GM12878 (cell line): ENCODE measurements at regions not wholly inside any gene's neighbourhood (a gene's known extent, or its start where the extent isn't known, plus 50 kb on each side); places are given as distances from the start of the nearest gene placed in this dataset.

Experiments used
- ATAC-seq: fragments of 200-7000 bp; cut with Tn5 transposase; 3 replicates; pipeline ENCODE4 v1.9.1; 2020; ENCODE audit warnings: mild to moderate bottlenecking, moderate library complexity
- BruUV-seq: library from RNA; stranded (reverse); fragments of 400-500 nt; replicated peaks from 2 replicates; lab custom pipeline; 2021; lab: Mats Ljungman, UMichigan
- CTCF ChIA-PET: fragments of 300-600 bp; sonication (Branson Sonifier 250); formaldehyde crosslinking; extraction: SDS; loops from one replicate; lab custom pipeline; 2021; ENCODE audit warnings: inconsistent platforms; lab: Yijun Ruan, JAX
- POLR2A ChIA-PET: fragments of 350-600 bp; formaldehyde crosslinking; extraction: SDS; loops from one replicate; lab custom pipeline; 2021; ENCODE audit warnings: inconsistent platforms; lab: Charles Lee
- RAD21 ChIA-PET: fragments of 300-600 bp; sonication (Branson Sonifier 250); formaldehyde crosslinking; loops from one replicate; lab custom pipeline; 2023; ENCODE audit warnings: antibody characterized with exemption; ENCODE audit not compliant: unreplicated experiment; lab: Charles Lee
- SMC1A ChIA-PET: fragments of 300-600 bp; sonication (Branson Sonifier 250); formaldehyde crosslinking; loops from one replicate; lab custom pipeline; 2023; ENCODE audit not compliant: unreplicated experiment, uncharacterized antibody; lab: Charles Lee
- DNase-seq: peaks from one replicate; pipeline ENCODE4 v3.0.0-alpha.2; 2011; ENCODE audit warnings: low read depth, low spot score
- FAIRE-seq: peaks from 3 replicates; lab custom pipeline; 2011; peaks lifted over from hg19 to GRCh38; lab: Jason Lieb, UNC
- H2AFZ ChIP-seq: 2 replicates; pipeline ENCODE4 v1.6.0; 2011; ENCODE audit warnings: low read depth, low read length, control low read depth; ENCODE audit not compliant: control insufficient read depth
- H3K27ac ChIP-seq: 2 replicates; pipeline ENCODE4 v1.5.1; 2011; ENCODE audit warnings: control low read depth; ENCODE audit not compliant: control insufficient read depth, insufficient read depth
- H3K27me3 ChIP-seq, 2 experiments: replicated peaks in 1 of 2; 2 replicates each; pipeline versions ENCODE4 v1.6.0 to v1.6.1; 2011; ENCODE audit warnings: low read length in 1 of 2; ENCODE audit not compliant: control insufficient read depth in 2 of 2, insufficient read depth in 2 of 2
- H3K36me3 ChIP-seq, 2 experiments: 2 replicates each; pipeline ENCODE4 v1.5.1; 2011; ENCODE audit warnings: low read length in 1 of 2; ENCODE audit not compliant: control insufficient read depth in 2 of 2, insufficient read depth in 2 of 2
- H3K4me1 ChIP-seq: 2 replicates; pipeline ENCODE4 v1.6.1; 2011; ENCODE audit warnings: mild to moderate bottlenecking, low read length, moderate library complexity, mixed read lengths; ENCODE audit not compliant: control insufficient read depth, insufficient read depth
- H3K4me2 ChIP-seq: 2 replicates; pipeline ENCODE4 v1.6.0; 2011; ENCODE audit warnings: control low read depth; ENCODE audit not compliant: control insufficient read depth, insufficient read depth
- H3K4me3 ChIP-seq: fragments of 200-600 bp; sonication (generic); 2 replicates; pipeline ENCODE4 v1.5.1; 2016
- H3K79me2 ChIP-seq: 2 replicates; pipeline ENCODE4 v1.6.0; 2011; ENCODE audit warnings: low read length; ENCODE audit not compliant: control insufficient read depth, insufficient read depth
- H3K9ac ChIP-seq: 2 replicates; pipeline ENCODE4 v1.8.0; 2011; ENCODE audit warnings: low read length, control low read depth, mixed read lengths; ENCODE audit not compliant: control insufficient read depth, insufficient read depth
- H3K9me3 ChIP-seq: replicated peaks from 3 replicates; pipeline ENCODE4 v1.5.1; 2011; ENCODE audit warnings: mild to moderate bottlenecking, low read length; ENCODE audit not compliant: control insufficient read depth, insufficient read depth
- H4K20me1 ChIP-seq: 2 replicates; pipeline ENCODE4 v1.6.0; 2011; ENCODE audit not compliant: control insufficient read depth, insufficient read depth
- ATF2 ChIP-seq: IDR thresholded peaks from 2 replicates; pipeline ENCODE4 v1.6.1; 2012; ENCODE audit warnings: low read length, inconsistent platforms
- BCLAF1 ChIP-seq: fragments of 450-650 bp; IDR thresholded peaks from 2 replicates; pipeline ENCODE4 v1.6.1; 2017; ENCODE audit warnings: antibody characterized with exemption, mild to moderate bottlenecking, moderate library complexity
- CBX3 ChIP-seq: fragments of 200-600 bp; sonication (generic); IDR thresholded peaks from 2 replicates; pipeline ENCODE4 v1.6.1; 2016; ENCODE audit warnings: low read depth, borderline replicate concordance
- EED ChIP-seq: sonication (generic); IDR thresholded peaks from 2 replicates; pipeline ENCODE4 v1.6.1; 2016; ENCODE audit warnings: antibody characterized with exemption, low read depth
- FOS ChIP-seq: IDR thresholded peaks from 3 replicates; pipeline ENCODE4 v1.6.1; 2011; ENCODE audit warnings: borderline replicate concordance; ENCODE audit not compliant: insufficient read length; ENCODE audit errors: extremely low read depth
- HSF1 ChIP-seq: fragments of 150-350 bp; IDR thresholded peaks from 2 replicates; pipeline ENCODE4 v1.6.1; 2014; ENCODE audit warnings: mild to moderate bottlenecking, low read depth, low read length
- IRF3 ChIP-seq: fragments of 450-650 bp; IDR thresholded peaks from 2 replicates; pipeline ENCODE4 v1.6.1; 2014; ENCODE audit warnings: mild to moderate bottlenecking
- LARP7 ChIP-seq: fragments of 450-650 bp; IDR thresholded peaks from 2 replicates; pipeline ENCODE4 v1.6.1; 2017; ENCODE audit warnings: mild to moderate bottlenecking
- POU2F2 ChIP-seq: IDR thresholded peaks from 3 replicates; pipeline ENCODE4 v1.6.1; 2011; ENCODE audit warnings: low read depth, mild to moderate bottlenecking, low read length, borderline replicate concordance
- RAD21 ChIP-seq: IDR thresholded peaks from 2 replicates; pipeline ENCODE4 v1.6.1; 2011; ENCODE audit warnings: mild to moderate bottlenecking, low read depth, low read length, moderate library complexity; ENCODE audit not compliant: insufficient read depth
- RELA ChIP-seq: fragments of 450-650 bp; IDR thresholded peaks from 2 replicates; pipeline ENCODE4 v1.8.0; 2014; ENCODE audit warnings: borderline replicate concordance; ENCODE audit not compliant: partially characterized antibody
- SIX5 ChIP-seq: IDR thresholded peaks from 2 replicates; pipeline ENCODE4 v1.6.1; 2011; ENCODE audit warnings: mild to moderate bottlenecking, low read depth, low read length, moderate library complexity; ENCODE audit not compliant: severe bottlenecking
- WGBS: methylation state at CpG from one replicate; pipeline ENCODE4 v1.1.6; 2016; ENCODE audit warnings: low lambda C conversion rate; ENCODE audit not compliant: insufficient replicate concordance, insufficient coverage; ENCODE audit errors: missing lambda C conversion rate; 5-methylcytosine and 5-hydroxymethylcytosine counted together
- in situ Hi-C: fragments of 300-500 bp; cut with MboI; formaldehyde crosslinking; loops from 9 replicates; pipeline ENCODE4 v1.14.3; 2018; ENCODE audit warnings: mixed read lengths
- intact Hi-C: fragments of 100-400 bp; cut with micrococcal nuclease; formaldehyde crosslinking; loops from one replicate; pipeline ENCODE4 v1.14.2; 2022; ENCODE audit not compliant: unreplicated experiment

- H3K27ac ChIP-seq: no peak overlapping the region
- no TSS peak for BruUV-seq
- H3K4me3 ChIP-seq: no peak overlapping the region
- ATAC-seq: no peak
- no peaks in the 10 kb centered on the region for H3K4me1 ChIP-seq
- 8% methylated on average over 5 of the region's 5 CpGs for WGBS
- no peaks in the 10 kb centered on the region; a peak in 1 of 4 replicates for H3K27me3 ChIP-seq
- in situ Hi-C loops (no loop called here), intact Hi-C loops (no loop called here)
- no peaks in the 10 kb centered on the region for H4K20me1 ChIP-seq
- H3K4me2 ChIP-seq: no peak overlapping the region
- ChIA-PET POLR2A (no interaction called here), SMC1A (no interaction called here), RAD21 (interaction anchor here (0.6 kb wide), 1 partner anchor 72 kb away, joined by 3 read pairs; no protein-coding TSS in a partner anchor), CTCF (interaction anchor here (1.0 to 1.4 kb wide), 2 partner anchors 42 to 437 kb away, joined by 3 to 4 read pairs; no protein-coding TSS in a partner anchor)
- FAIRE-seq: no peak
- H3K36me3 ChIP-seq: no peaks in the 10 kb centered on the region
- H3K9ac ChIP-seq: no peak overlapping the region
- no peaks in the 10 kb centered on the region for H3K79me2 ChIP-seq
- DNase-seq: no peak
- H2AFZ ChIP-seq: no peak overlapping the region
- TF ChIP-seq HSF1: no peak
- TF ChIP-seq ATF2: no peak
- TF ChIP-seq RELA: no peak
- TF ChIP-seq LARP7: no peak
- no peak for TF ChIP-seq POU2F2
- TF ChIP-seq CBX3: no peak
- TF ChIP-seq IRF3: no peak
- TF ChIP-seq FOS: no peak
- no peak for TF ChIP-seq EED
- TF ChIP-seq BCLAF1: no peak
- no peak for TF ChIP-seq RAD21
- TF ChIP-seq SIX5: no peak
- no peaks in the 10 kb centered on the region for H3K9me3 ChIP-seq
Measured at GRCh38 chr3:38958026-38958720, 93.6 kb downstream of the SCN11A start.
